ENCODE measurements at regions not wholly inside any gene's neighbourhood (a gene's known extent, or its start where the extent isn't known, plus 50 kb on each side); places are given as distances from the start of the nearest gene placed in this dataset.

- TF ChIP-seq CTCF (IDR thresholded peaks at IDR 0.05) (peak in 2 of 6 experiments; percentile 13 to 14), POLR2A (IDR thresholded peaks at IDR 0.05) (no peak), POLR2AphosphoS5 (IDR thresholded peaks at IDR 0.05) (no peak)
These were observed 305.4 kb downstream of the PCDH18 start for GRCh38 chr4:137226900-137227299.
